Suprapubic skin (tissue), 4 donors: ENCODE measurements at regions not wholly inside any gene's neighbourhood (a gene's known extent, or its start where the extent isn't known, plus 50 kb on each side); places are given as distances from the start of the nearest gene placed in this dataset.

ENCODE experiments used
- DNase-seq, 2 donors: peaks; one replicate each; pipeline ENCODE4 v3.0.0-alpha.2; 2019; ENCODE audit warnings: low spot score in 2 of 2
- H3K27ac ChIP-seq: fragments of 200-600 bp; sonication (generic); one replicate; pipeline ENCODE4 v1.5.1; 2019
- H3K27me3 ChIP-seq: fragments of 200-600 bp; sonication (generic); one replicate; pipeline ENCODE4 v1.5.1; 2019
- H3K36me3 ChIP-seq: fragments of 200-600 bp; sonication (generic); one replicate; pipeline ENCODE4 v1.5.1; 2019
- H3K4me1 ChIP-seq: fragments of 200-600 bp; sonication (generic); one replicate; pipeline ENCODE4 v1.5.1; 2019
- H3K4me3 ChIP-seq: fragments of 200-600 bp; sonication (generic); one replicate; pipeline ENCODE4 v1.5.1; 2019; ENCODE audit warnings: mild to moderate bottlenecking
- H3K9me3 ChIP-seq: fragments of 200-600 bp; sonication (generic); one replicate; pipeline ENCODE4 v1.5.1; 2019
- EP300 ChIP-seq: sonication (generic); formaldehyde crosslinking; IDR thresholded peaks from one replicate; pipeline ENCODE4 v1.6.1; 2017; ENCODE audit warnings: antibody characterized with exemption
- POLR2A ChIP-seq, 2 donors: fragments of 450-650 bp; IDR thresholded peaks; one replicate each; pipeline ENCODE4 v1.6.1; 2017; ENCODE audit warnings: antibody characterized with exemption in 2 of 2, mild to moderate bottlenecking in 2 of 2, moderate library complexity in 2 of 2
- POLR2AphosphoS5 ChIP-seq, 3 donors: sonication (generic); formaldehyde crosslinking; IDR thresholded peaks; one replicate each; pipeline ENCODE4 v1.6.1; 2017; ENCODE audit warnings: antibody characterized with exemption in 3 of 3
- WGBS: methylation state at CpG from one replicate; pipeline ENCODE4 v1.1.5; 2018; 5-methylcytosine and 5-hydroxymethylcytosine counted together
- TF ChIP-seq, protein P1 (sequence below), 2 donors: fragments of 200-600 bp in 1 of 2; fragments of 450-650 bp in 1 of 2; sonication (generic) in 1 of 2; IDR thresholded peaks; one replicate each; pipeline ENCODE4 v1.5.1; 2016 to 2019; ENCODE audit warnings: antibody characterized with exemption in 2 of 2, mild to moderate bottlenecking in 1 of 2, moderate library complexity in 1 of 2

DNA sequence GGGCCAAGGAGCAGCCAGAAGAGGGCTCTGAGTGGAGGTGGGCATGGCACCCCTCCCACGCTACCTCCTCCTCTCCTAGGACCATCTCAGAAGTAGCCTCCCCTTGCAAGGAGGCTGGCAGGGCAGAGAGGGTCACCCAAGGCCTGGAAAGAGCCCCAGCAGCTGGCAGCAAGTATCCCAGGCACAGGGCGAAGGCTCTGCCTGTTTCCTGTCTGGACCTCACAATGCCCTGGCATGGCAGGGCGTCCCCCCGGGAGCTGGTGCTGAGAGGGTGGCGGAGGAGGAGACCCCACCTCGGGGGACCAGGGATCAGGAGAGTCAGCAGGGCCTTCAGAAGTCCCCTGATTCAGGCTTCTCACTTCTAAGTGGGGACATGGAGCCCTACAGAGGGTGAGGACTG lies 66.2 kb upstream of the TAF1B start:
- no peaks in the 10 kb centered on the region for H3K9me3 ChIP-seq
- no peak overlapping the region for H3K27ac ChIP-seq
- TF ChIP-seq EP300 (no peak), POLR2AphosphoS5 (IDR thresholded peaks at IDR 0.05) (no peak), POLR2A (IDR thresholded peaks at IDR 0.05) (no peak)
- TF ChIP-seq, protein P1, sequence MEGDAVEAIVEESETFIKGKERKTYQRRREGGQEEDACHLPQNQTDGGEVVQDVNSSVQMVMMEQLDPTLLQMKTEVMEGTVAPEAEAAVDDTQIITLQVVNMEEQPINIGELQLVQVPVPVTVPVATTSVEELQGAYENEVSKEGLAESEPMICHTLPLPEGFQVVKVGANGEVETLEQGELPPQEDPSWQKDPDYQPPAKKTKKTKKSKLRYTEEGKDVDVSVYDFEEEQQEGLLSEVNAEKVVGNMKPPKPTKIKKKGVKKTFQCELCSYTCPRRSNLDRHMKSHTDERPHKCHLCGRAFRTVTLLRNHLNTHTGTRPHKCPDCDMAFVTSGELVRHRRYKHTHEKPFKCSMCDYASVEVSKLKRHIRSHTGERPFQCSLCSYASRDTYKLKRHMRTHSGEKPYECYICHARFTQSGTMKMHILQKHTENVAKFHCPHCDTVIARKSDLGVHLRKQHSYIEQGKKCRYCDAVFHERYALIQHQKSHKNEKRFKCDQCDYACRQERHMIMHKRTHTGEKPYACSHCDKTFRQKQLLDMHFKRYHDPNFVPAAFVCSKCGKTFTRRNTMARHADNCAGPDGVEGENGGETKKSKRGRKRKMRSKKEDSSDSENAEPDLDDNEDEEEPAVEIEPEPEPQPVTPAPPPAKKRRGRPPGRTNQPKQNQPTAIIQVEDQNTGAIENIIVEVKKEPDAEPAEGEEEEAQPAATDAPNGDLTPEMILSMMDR (IDR thresholded peaks at IDR 0.05): no peak
- no peaks in the 10 kb centered on the region for H3K27me3 ChIP-seq
- no peak overlapping the region for H3K4me3 ChIP-seq
- H3K36me3 ChIP-seq: no peaks in the 10 kb centered on the region
- peaks cover 50% of the 10 kb centered on the region for H3K4me1 ChIP-seq
- DNase-seq: peak in 1 of 2 donors; percentile 48
- WGBS: 89% methylated on average over 3 of the region's 6 CpGs

GRCh38 chr2:9778012-9778411 lies 65.3 kb upstream of the TAF1B start:
- DNase-seq: peak; percentile 64 to 76
- Histone ChIP-seq H3K4me3 (no peak overlapping the region), H3K9me3 (no peaks in the 10 kb centered on the region), H3K4me1 (peaks cover 49% of the 10 kb centered on the region), H3K27me3 (no peaks in the 10 kb centered on the region), H3K36me3 (no peaks in the 10 kb centered on the region), H3K27ac (no peak overlapping the region)
- TF ChIP-seq POLR2AphosphoS5 (IDR thresholded peaks at IDR 0.05) (no peak), POLR2A (IDR thresholded peaks at IDR 0.05) (no peak), EP300 (no peak)
- TF ChIP-seq, protein P1 (IDR thresholded peaks at IDR 0.05): peak in 1 of 2 donors; percentile 60
- WGBS: 88% methylated on average over 6 of the region's 9 CpGs

- DNase-seq: peak; percentile 63 to 65
- TF ChIP-seq EP300: no peak
- TF ChIP-seq, protein P1 (IDR thresholded peaks at IDR 0.05): no peak
- TF ChIP-seq POLR2AphosphoS5 (IDR thresholded peaks at IDR 0.05): no peak
- TF ChIP-seq POLR2A (IDR thresholded peaks at IDR 0.05): no peak
- WGBS: 79% methylated on average over 14 of the region's 17 CpGs
- H3K4me3 ChIP-seq: no peak overlapping the region
- no peaks in the 10 kb centered on the region for H3K9me3 ChIP-seq
- H3K27ac ChIP-seq: peak overlapping the region; percentile 19
- peaks cover 42% of the 10 kb centered on the region for H3K4me1 ChIP-seq
- H3K27me3 ChIP-seq: no peaks in the 10 kb centered on the region
- H3K36me3 ChIP-seq: no peaks in the 10 kb centered on the region
These were observed 64.6 kb upstream of the TAF1B start for GRCh38 chr2:9778471-9779316.

DNA sequence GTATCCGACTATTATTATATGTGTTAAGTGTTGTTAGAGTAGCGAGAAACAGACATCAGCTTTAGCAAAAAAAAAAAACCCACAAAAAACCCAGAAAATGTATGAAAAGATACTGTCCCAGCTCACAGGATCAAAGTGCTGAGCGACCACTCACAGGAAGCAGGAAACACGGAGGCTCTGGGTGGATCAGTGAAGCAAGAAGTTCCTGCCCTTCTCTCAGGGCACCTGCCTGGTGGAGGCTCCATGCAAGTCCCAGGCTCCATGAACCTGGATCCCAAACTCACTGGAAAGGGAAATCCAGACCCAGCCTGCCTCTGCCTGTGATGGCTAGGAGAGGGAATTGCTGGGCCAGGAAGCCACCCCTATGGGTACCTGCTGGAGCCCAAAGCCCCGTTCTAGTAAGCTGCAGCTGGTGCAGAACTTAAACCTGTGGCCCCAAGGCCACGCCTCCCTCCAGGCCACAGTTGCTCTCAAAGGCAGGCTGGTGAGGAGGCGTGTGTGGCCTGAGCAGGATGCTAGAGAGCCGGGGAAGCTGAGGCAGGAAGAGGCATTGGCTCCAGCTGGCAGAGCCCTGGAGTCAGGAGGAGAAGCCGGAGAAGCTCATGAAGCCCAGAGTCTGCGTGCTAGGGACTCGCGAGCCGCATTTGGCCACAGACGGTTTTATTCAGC lies 63.5 kb upstream of the TAF1B start:
- Histone ChIP-seq H3K36me3 (no peaks in the 10 kb centered on the region), H3K9me3 (no peaks in the 10 kb centered on the region), H3K27me3 (no peaks in the 10 kb centered on the region), H3K4me3 (no peak overlapping the region), H3K27ac (no peak overlapping the region), H3K4me1 (peaks cover 35% of the 10 kb centered on the region)
- WGBS: 83% methylated on average over 6 of the region's 14 CpGs
- peak in 1 of 2 donors; percentile 74 for DNase-seq
- TF ChIP-seq POLR2AphosphoS5 (IDR thresholded peaks at IDR 0.05) (no peak), EP300 (no peak), POLR2A (IDR thresholded peaks at IDR 0.05) (no peak)
- TF ChIP-seq, protein P1 (IDR thresholded peaks at IDR 0.05): no peak
